Activated CD4-positive, alpha-beta memory T cell treated with anti-CD3 and anti-CD28 coated beads for 36 hours (primary cell): ENCODE measurements at regions not wholly inside any gene's neighbourhood (a gene's known extent, or its start where the extent isn't known, plus 50 kb on each side); places are given as distances from the start of the nearest gene placed in this dataset.

ENCODE experiments used
- CTCF ChIA-PET: fragments of 350-600 bp; sonication (Branson Sonifier 250); formaldehyde crosslinking; loops from one replicate; lab custom pipeline; 2021; ENCODE audit warnings: antibody characterized with exemption, inconsistent platforms; lab: Charles Lee
- POLR2A ChIA-PET: fragments of 350-600 bp; sonication (Branson Sonifier 250); formaldehyde crosslinking; loops from one replicate; lab custom pipeline; 2021; ENCODE audit warnings: antibody characterized with exemption; lab: Charles Lee
- DNase-seq: peaks from one replicate; pipeline ENCODE4 v3.0.0-alpha.2; 2020
- H3K27ac Mint-ChIP-seq: one replicate; pipeline ENCODE4 v1.8.0; 2021; ENCODE audit warnings: mixed read lengths
- H3K27me3 Mint-ChIP-seq: one replicate; pipeline ENCODE4 v1.8.0; 2021; ENCODE audit warnings: mixed read lengths
- H3K36me3 Mint-ChIP-seq: one replicate; pipeline ENCODE4 v1.8.0; 2021; ENCODE audit warnings: mixed read lengths
- H3K4me1 Mint-ChIP-seq: one replicate; pipeline ENCODE4 v1.8.0; 2021; ENCODE audit warnings: low read depth, mixed read lengths
- H3K4me3 Mint-ChIP-seq: one replicate; pipeline ENCODE4 v1.8.0; 2021; ENCODE audit warnings: mild to moderate bottlenecking, mixed read lengths
- H3K9me3 Mint-ChIP-seq: one replicate; pipeline ENCODE4 v1.8.0; 2021; ENCODE audit warnings: mixed read lengths
- intact Hi-C: fragments of 100-400 bp; cut with micrococcal nuclease; formaldehyde crosslinking; loops from one replicate; pipeline ENCODE4 v1.15.1; 2023

DNA sequence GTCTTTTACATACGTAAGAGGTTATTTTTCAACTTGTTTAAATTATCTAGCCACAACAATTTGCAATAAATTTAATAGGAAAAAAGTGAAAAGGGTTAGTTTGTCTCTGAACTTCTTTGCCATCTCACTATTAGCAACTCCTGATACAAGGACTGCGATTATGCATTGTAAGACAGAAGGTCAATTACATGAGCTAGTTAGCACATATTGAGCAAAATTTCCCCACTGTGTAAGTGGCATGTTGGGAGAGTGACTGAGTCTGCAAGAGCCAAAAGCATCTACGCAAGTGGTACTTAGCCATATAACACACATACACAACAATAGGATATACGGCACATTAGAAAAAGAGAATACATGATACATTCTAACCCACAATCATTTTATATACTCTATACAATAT, 927.2 kb downstream of the STPG2 start:
- intact Hi-C loops: no loop called here
- H3K4me3 Mint-ChIP-seq: no peak overlapping the region
- no peaks in the 10 kb centered on the region for H3K36me3 Mint-ChIP-seq
- no peaks in the 10 kb centered on the region for H3K9me3 Mint-ChIP-seq
- DNase-seq: no peak
- ChIA-PET POLR2A (no interaction called here), CTCF (no interaction called here)
- no peak overlapping the region for H3K27ac Mint-ChIP-seq
- no peaks in the 10 kb centered on the region for H3K4me1 Mint-ChIP-seq
- no peaks in the 10 kb centered on the region for H3K27me3 Mint-ChIP-seq

DNA sequence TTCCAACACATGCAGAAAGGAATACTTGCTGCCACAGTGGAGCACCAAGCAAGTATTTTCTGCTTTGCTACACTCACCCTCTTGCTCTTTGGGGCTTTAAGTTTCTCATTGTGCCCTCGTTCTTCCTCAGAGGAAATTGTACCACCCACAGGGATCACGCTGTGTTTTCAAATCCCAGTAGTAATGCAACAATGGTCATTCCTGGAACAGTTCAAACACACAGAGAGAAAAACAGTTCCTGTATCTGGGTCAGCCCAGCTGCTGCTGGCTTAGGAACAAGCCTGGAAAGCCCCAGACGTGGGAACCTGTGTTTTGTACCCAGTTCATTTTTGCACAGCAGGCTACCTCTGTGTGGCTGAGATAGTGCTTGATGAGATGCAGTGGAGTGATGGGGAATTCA, 907.8 kb downstream of the STPG2 start:
- ChIA-PET CTCF (no interaction called here), POLR2A (no interaction called here)
- intact Hi-C loops: no loop called here
- no peaks in the 10 kb centered on the region for H3K36me3 Mint-ChIP-seq
- no peaks in the 10 kb centered on the region for H3K4me1 Mint-ChIP-seq
- no peak for DNase-seq
- H3K4me3 Mint-ChIP-seq: no peak overlapping the region
- no peaks in the 10 kb centered on the region for H3K27me3 Mint-ChIP-seq
- peaks cover 4% of the 10 kb centered on the region for H3K9me3 Mint-ChIP-seq
- H3K27ac Mint-ChIP-seq: no peak overlapping the region

DNA sequence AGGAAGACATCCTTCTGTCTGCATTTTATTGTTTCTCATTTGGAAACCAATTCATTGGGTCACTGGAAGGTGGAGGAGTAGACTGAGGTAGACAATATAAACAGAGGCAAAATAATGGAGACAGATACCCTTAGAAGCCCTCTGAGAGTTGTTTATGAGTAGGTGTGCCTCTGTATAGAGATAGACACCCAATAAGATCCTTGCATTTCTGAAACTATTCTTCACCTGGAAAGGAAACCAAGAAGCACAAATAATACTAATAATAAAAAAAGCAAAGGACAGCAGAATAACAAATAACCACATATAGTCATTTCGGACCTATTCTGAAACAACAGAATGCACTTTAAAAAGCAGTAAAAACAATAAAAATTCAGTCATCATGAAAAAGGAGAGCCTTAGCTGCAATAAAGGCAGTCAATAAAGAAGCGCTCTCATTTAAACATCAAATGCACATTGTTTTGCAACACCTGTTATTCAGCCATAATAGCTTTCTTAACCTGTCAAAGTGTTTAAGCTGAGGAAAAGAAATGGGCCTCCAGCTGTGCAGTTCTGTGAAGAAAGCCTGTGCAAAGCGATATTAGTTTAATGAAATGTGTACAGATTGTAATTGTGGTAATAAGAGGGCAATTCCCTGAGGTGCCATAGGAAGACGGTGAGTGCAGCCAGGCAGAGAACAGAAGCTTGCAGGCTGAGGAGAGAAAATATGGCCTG, 904.2 kb downstream of the STPG2 start:
- DNase-seq: no peak
- POLR2A ChIA-PET: no interaction called here

GRCh38 chr4:97239667-97239997, 903.6 kb downstream of the STPG2 start:
- H3K36me3 Mint-ChIP-seq: no peaks in the 10 kb centered on the region
- intact Hi-C loops: no loop called here
- no peaks in the 10 kb centered on the region for H3K27me3 Mint-ChIP-seq
- peaks cover 7% of the 10 kb centered on the region for H3K9me3 Mint-ChIP-seq
- ChIA-PET CTCF (no interaction called here), POLR2A (no interaction called here)
- H3K4me3 Mint-ChIP-seq: no peak overlapping the region
- H3K27ac Mint-ChIP-seq: no peak overlapping the region
- no peaks in the 10 kb centered on the region for H3K4me1 Mint-ChIP-seq
- DNase-seq: no peak

More for the DNA sequence above, 904.2 kb downstream of the STPG2 start:
- H3K9me3 Mint-ChIP-seq: peaks cover 7% of the 10 kb centered on the region
- no peaks in the 10 kb centered on the region for H3K4me1 Mint-ChIP-seq
- no peak overlapping the region for H3K4me3 Mint-ChIP-seq
- H3K36me3 Mint-ChIP-seq: no peaks in the 10 kb centered on the region
- intact Hi-C loops: no loop called here
- CTCF ChIA-PET: no interaction called here
- no peak overlapping the region for H3K27ac Mint-ChIP-seq
- H3K27me3 Mint-ChIP-seq: no peaks in the 10 kb centered on the region

DNA sequence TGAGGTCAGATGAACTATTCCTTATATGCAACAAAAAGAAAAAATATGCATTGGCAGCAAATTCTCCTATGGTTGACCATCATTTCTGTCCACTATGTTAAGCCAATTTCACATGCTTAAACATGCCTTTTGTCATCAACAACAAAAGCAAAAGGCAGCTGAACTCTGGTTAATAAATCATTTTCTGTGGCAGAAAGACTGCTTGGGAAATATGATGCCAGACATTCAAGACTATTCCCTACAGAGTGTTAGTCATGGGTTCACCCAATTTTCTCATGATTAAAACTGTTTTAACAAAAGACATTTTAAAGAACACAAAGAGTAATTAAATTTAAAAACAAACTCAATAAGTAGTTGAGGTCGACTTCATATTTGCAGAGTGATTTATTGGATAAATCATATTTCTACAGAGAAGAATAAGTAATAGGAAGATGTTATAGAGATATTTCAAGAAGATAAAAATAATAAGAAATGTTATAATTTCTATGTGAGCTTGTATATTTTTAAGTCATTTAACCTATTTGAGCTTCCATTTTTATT, 890.6 kb downstream of the STPG2 start:
- Mint-ChIP-seq H3K4me1 (no peaks in the 10 kb centered on the region), H3K27me3 (no peaks in the 10 kb centered on the region)
- POLR2A ChIA-PET: no interaction called here

DNA sequence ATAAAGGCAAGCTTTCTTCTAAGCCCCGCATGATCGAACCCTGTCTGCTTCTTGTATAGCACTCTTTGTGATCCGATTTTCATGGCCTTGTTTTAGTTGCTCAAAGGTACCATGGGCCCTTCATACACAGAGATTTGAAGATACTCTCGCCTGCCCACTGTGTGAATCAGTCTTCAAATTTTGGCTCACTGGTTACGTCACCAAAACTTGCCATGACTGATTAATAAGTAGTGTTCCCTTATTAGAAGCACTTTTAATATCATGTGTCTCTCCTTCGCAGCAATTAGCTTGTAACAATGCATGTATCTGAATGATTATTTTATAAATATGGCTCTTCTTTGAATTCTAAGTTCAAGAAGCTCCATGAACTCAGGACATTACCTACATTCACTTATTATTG, 880.5 kb downstream of the STPG2 start:
- CTCF ChIA-PET: no interaction called here

More for the DNA sequence above, 890.6 kb downstream of the STPG2 start:
- H3K27ac Mint-ChIP-seq: no peak overlapping the region
- H3K36me3 Mint-ChIP-seq: no peaks in the 10 kb centered on the region
- CTCF ChIA-PET: no interaction called here
- DNase-seq: no peak
- no peak overlapping the region for H3K4me3 Mint-ChIP-seq
- H3K9me3 Mint-ChIP-seq: peaks cover 13% of the 10 kb centered on the region
- intact Hi-C loops: no loop called here

GRCh38 chr4:97270051-97270450, 873.2 kb downstream of the STPG2 start:
- ChIA-PET CTCF (no interaction called here), POLR2A (no interaction called here)
- DNase-seq: no peak
- no peaks in the 10 kb centered on the region for H3K27me3 Mint-ChIP-seq
- no peaks in the 10 kb centered on the region for H3K4me1 Mint-ChIP-seq
- no peaks in the 10 kb centered on the region for H3K36me3 Mint-ChIP-seq
- no peak overlapping the region for H3K4me3 Mint-ChIP-seq
- H3K27ac Mint-ChIP-seq: no peak overlapping the region
- no peaks in the 10 kb centered on the region for H3K9me3 Mint-ChIP-seq
- intact Hi-C loops: no loop called here

More for the DNA sequence above, 880.5 kb downstream of the STPG2 start:
- Mint-ChIP-seq H3K36me3 (no peaks in the 10 kb centered on the region), H3K9me3 (peaks cover 2% of the 10 kb centered on the region), H3K27me3 (no peaks in the 10 kb centered on the region), H3K27ac (no peak overlapping the region), H3K4me3 (no peak overlapping the region), H3K4me1 (no peaks in the 10 kb centered on the region)
- no peak for DNase-seq
- intact Hi-C loops: no loop called here
- POLR2A ChIA-PET: no interaction called here

- POLR2A ChIA-PET: no interaction called here
- no peaks in the 10 kb centered on the region for H3K36me3 Mint-ChIP-seq
- peaks cover 22% of the 10 kb centered on the region for H3K9me3 Mint-ChIP-seq
- CTCF ChIA-PET: no interaction called here
- H3K27ac Mint-ChIP-seq: no peak overlapping the region
- DNase-seq: no peak
- H3K4me3 Mint-ChIP-seq: no peak overlapping the region
- intact Hi-C loops: no loop called here
- H3K4me1 Mint-ChIP-seq: no peaks in the 10 kb centered on the region
- H3K27me3 Mint-ChIP-seq: no peaks in the 10 kb centered on the region
Measured at GRCh38 chr4:97279391-97279790, 863.9 kb downstream of the STPG2 start.

DNA sequence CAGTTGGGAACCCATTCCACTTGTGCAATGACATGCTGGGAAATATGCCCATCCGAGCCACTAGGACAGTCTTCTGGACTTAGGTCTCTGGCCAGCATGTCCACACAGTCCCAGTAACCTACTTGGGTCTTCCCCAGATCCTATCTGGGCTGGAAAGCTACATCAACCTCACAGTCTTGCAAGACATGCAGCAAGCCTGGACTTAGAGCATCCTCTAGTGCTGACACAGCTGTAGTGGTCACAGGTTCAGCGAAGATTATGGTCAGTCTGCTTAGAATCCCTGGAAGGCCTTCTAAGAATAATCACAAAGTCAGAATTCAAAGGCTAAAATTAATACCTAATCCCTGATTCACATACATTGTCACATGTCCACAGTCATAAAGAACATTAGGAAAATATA, 842.7 kb downstream of the STPG2 start:
- intact Hi-C loops: no loop called here
- H3K4me3 Mint-ChIP-seq: no peak overlapping the region
- no peaks in the 10 kb centered on the region for H3K36me3 Mint-ChIP-seq
- POLR2A ChIA-PET: no interaction called here
- no peak for DNase-seq
- CTCF ChIA-PET: interaction anchor here (0.6 kb wide), 1 partner anchor 39 kb away, joined by 3 read pairs; no protein-coding TSS in a partner anchor
- no peaks in the 10 kb centered on the region for H3K27me3 Mint-ChIP-seq
- H3K4me1 Mint-ChIP-seq: no peaks in the 10 kb centered on the region
- peaks cover 9% of the 10 kb centered on the region for H3K9me3 Mint-ChIP-seq
- H3K27ac Mint-ChIP-seq: no peak overlapping the region

GRCh38 chr4:97305351-97305750, 837.9 kb downstream of the STPG2 start:
- H3K9me3 Mint-ChIP-seq: peaks cover 7% of the 10 kb centered on the region
- no peak overlapping the region for H3K27ac Mint-ChIP-seq
- no peak overlapping the region for H3K4me3 Mint-ChIP-seq
- POLR2A ChIA-PET: no interaction called here
- intact Hi-C loops: no loop called here
- H3K36me3 Mint-ChIP-seq: no peaks in the 10 kb centered on the region
- H3K4me1 Mint-ChIP-seq: no peaks in the 10 kb centered on the region
- H3K27me3 Mint-ChIP-seq: no peaks in the 10 kb centered on the region
- DNase-seq: no peak
- CTCF ChIA-PET: no interaction called here

DNA sequence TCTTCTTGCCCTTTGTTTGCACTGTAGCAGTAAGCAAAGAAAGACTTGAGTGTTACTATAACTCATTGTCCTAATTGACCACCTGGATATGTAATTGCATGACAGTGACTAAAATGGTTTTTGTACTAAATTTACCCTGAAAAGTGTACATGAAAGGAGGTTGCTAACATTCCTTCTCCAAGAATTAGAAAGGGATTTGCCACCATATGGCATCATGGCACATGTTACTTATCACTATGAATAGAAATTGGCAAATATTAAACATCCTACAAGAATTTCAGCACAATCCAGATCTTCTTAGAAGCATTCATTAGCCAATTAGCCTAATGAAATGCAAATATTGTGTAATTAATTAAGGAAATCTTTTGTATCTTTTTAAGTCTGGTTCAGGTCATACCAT, 834.2 kb downstream of the STPG2 start:
- Mint-ChIP-seq H3K9me3 (no peaks in the 10 kb centered on the region), H3K27ac (no peak overlapping the region), H3K4me1 (no peaks in the 10 kb centered on the region), H3K4me3 (no peak overlapping the region), H3K36me3 (no peaks in the 10 kb centered on the region), H3K27me3 (no peaks in the 10 kb centered on the region)
- ChIA-PET CTCF (no interaction called here), POLR2A (no interaction called here)
- DNase-seq: no peak
- intact Hi-C loops: no loop called here

DNA sequence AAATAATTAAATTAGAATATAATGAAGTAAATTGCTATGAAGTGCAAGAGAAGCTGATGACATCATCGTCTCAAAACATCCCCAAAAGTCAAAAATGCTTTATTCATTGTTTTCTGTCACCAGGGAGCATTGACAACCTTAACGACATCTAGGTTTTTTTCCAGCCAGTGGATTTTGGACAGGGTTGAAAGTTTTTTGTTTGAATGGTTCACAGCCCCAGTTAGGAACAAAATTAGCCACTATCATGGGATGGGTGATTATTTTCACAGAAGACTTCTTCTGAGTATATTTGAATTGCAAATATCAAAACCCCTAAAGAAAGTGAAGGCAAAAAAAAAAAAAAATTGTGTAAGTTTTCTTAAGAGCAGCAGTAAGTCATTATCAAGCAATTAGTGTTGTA, 826.1 kb downstream of the STPG2 start:
- Mint-ChIP-seq H3K27ac (no peak overlapping the region), H3K9me3 (peaks cover 5% of the 10 kb centered on the region), H3K27me3 (no peaks in the 10 kb centered on the region), H3K4me1 (no peaks in the 10 kb centered on the region), H3K36me3 (no peaks in the 10 kb centered on the region), H3K4me3 (no peak overlapping the region)
- ChIA-PET CTCF (no interaction called here), POLR2A (no interaction called here)
- intact Hi-C loops: no loop called here
- DNase-seq: no peak

DNA sequence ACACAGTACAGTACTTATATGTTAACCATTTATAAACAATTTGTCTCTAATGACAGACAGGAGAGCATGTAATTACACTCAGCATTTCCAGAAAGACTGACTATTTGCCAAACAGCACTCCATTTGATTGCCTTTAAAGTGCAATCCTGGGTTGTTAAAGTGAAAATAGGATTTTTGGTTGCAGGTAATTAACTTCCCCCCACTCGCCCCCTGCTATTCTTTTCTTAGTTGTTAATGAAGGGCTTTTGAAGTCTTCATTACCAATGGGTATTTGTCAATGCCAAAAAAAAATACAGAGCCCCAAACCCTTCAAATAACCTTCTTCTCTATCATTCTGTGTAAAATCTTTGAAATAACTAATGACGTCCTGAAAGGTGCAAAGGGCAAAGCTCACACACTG, 825.6 kb downstream of the STPG2 start:
- no peaks in the 10 kb centered on the region for H3K36me3 Mint-ChIP-seq
- DNase-seq: no peak
- H3K27ac Mint-ChIP-seq: no peak overlapping the region
- no peaks in the 10 kb centered on the region for H3K4me1 Mint-ChIP-seq
- H3K27me3 Mint-ChIP-seq: no peaks in the 10 kb centered on the region
- ChIA-PET POLR2A (no interaction called here), CTCF (no interaction called here)
- peaks cover 6% of the 10 kb centered on the region for H3K9me3 Mint-ChIP-seq
- H3K4me3 Mint-ChIP-seq: no peak overlapping the region
- intact Hi-C loops: no loop called here
